ENCODE measurements at regions not wholly inside any gene's neighbourhood (a gene's known extent, or its start where the extent isn't known, plus 50 kb on each side); places are given as distances from the start of the nearest gene placed in this dataset.

DNA sequence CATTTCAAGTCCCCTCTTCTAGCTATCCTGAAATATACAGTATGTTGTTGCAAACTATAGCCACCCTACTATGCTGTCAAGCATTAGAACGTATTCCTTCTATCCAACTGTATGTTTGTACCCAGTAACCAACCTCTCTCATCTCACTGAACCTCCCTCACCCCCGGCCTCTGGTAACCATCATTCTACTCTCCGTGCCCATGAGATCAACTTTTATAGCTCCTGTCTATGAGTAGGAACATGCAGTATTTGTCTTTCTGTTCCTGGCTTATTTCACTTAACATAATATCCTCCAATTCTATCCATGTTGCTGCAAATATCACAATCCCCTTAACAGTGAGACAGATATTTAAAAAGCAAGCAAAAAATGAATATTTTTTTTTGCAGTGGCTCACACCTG lies 196.9 kb downstream of the PAX1 start:
- H3K4me1 ChIP-seq (ENCODE audit: insufficient read depth, low read length): no peaks in the 10 kb centered on the region
- H3K36me3 ChIP-seq (replicated peaks in 1 of 2; ENCODE audit: control insufficient read depth in 1 of 2, insufficient read depth in 2 of 2, low read length in 2 of 2): no peaks in the 10 kb centered on the region
- no peak overlapping the region for H3K4me2 ChIP-seq (ENCODE audit: low read depth, low read length)
- no peak overlapping the region for H3K9ac ChIP-seq (ENCODE audit: insufficient read depth, low read depth, low read length)
- H3K9me3 ChIP-seq (ENCODE audit: low read length): no peaks in the 10 kb centered on the region
- ATAC-seq (no peak), FAIRE-seq (no peak), DNase-seq (ENCODE audit: low spot score) (no peak)
- intact Hi-C loops (cut with micrococcal nuclease; ENCODE audit: unreplicated experiment) (no loop called here), in situ Hi-C loops (cut with HindIII; ENCODE audit: extremely low pct_ligation_motif_present, low pct_unique_long_range_greater_than_20kb) (no loop called here)
- no peak overlapping the region for H3K27ac ChIP-seq (ENCODE audit: extremely low read length, insufficient read depth, low read length)
- no peak overlapping the region for H2AFZ ChIP-seq (ENCODE audit: low read length)
- TF ChIP-seq ZFY (CRISPR knock-in tag; IDR thresholded peaks at IDR 0.05) (no peak), IRF9 (CRISPR knock-in tag; IDR thresholded peaks at IDR 0.05; ENCODE audit: borderline replicate concordance) (no peak), KMT2A (CRISPR knock-in tag; IDR thresholded peaks at IDR 0.05) (no peak)
- H3K27me3 ChIP-seq (ENCODE audit: control insufficient read depth in 1 of 2, insufficient read depth in 2 of 2, low read length in 2 of 2): no peaks in the 10 kb centered on the region; a peak in 1 of 5 replicates
- no peaks in the 10 kb centered on the region for H4K20me1 ChIP-seq (ENCODE audit: insufficient read depth, low read length)
- H3K79me2 ChIP-seq (ENCODE audit: insufficient read depth, low read length): no peaks in the 10 kb centered on the region
- WGBS (ENCODE audit: low lambda C conversion rate): 3% methylated on average over 3 of the region's 3 CpGs
- POLR2A ChIA-PET: no interaction called here
- CTCF ChIA-PET (ENCODE audit: low intra/inter-chr PET ratio, low total read pairs): no interaction called here
- H3K4me3 ChIP-seq (replicated peaks in 1 of 3; ENCODE audit: insufficient read depth in 1 of 3, low read depth in 2 of 3, low read length in 3 of 3): no peak overlapping the region
- no TSS peak for BruUV-seq (replicated peaks)

DNA sequence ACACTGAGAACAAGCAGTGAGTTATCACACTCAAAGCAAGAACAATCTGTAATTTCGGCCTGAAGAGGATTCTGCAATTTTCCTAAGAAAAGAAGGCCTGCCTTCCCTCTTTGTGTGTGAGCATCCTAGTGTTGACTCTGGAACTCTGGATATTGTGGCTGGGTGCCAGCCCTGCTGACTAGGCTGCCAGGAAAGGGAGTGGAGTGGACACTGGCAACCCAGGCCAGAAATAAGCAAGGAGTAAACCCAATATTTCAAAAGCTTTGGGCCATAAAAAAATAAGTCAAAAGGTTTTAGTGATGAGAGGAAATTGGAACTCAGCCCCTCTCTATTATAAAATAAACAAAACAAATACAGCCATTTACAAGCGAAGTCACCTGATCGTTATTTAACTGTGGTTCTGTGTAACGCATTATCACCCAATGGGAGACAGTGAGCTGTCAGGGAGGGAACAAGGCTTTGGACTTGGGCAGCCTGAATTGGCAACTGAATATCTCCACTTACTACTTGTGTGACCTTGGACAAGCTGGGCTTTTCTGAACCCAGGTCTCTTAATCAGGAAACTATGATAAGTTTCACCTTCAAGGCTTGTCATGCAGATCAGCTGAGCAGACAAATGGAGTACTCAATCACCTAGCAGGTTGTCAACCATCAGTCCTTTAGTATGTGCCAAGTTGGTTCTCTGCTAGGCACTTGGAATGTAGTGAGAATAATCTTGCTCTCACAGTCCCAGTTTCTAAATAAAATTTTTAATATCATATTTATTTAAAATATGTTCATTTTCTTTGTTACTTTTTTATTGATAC lies 196.2 kb downstream of the PAX1 start:
- WGBS (ENCODE audit: low lambda C conversion rate): 11% methylated on average over 4 of the region's 4 CpGs
- H3K4me1 ChIP-seq (ENCODE audit: insufficient read depth, low read length): no peaks in the 10 kb centered on the region
- no peak overlapping the region for H3K27ac ChIP-seq (ENCODE audit: extremely low read length, insufficient read depth, low read length)
- H3K4me2 ChIP-seq (ENCODE audit: low read depth, low read length): no peak overlapping the region
- no TSS peak for BruUV-seq (replicated peaks)
- no peaks in the 10 kb centered on the region for H3K79me2 ChIP-seq (ENCODE audit: insufficient read depth, low read length)
- H3K27me3 ChIP-seq (ENCODE audit: control insufficient read depth in 1 of 2, insufficient read depth in 2 of 2, low read length in 2 of 2): no peaks in the 10 kb centered on the region; a peak in 1 of 5 replicates
- ChIA-PET POLR2A (no interaction called here), CTCF (ENCODE audit: low intra/inter-chr PET ratio, low total read pairs) (no interaction called here)
- in situ Hi-C loops (cut with HindIII; ENCODE audit: extremely low pct_ligation_motif_present, low pct_unique_long_range_greater_than_20kb) (no loop called here), intact Hi-C loops (cut with micrococcal nuclease; ENCODE audit: unreplicated experiment) (no loop called here)
- DNase-seq (ENCODE audit: low spot score): no peak
- H2AFZ ChIP-seq (ENCODE audit: low read length): no peak overlapping the region
- no peak for ATAC-seq
- no peaks in the 10 kb centered on the region for H3K36me3 ChIP-seq (replicated peaks in 1 of 2; ENCODE audit: control insufficient read depth in 1 of 2, insufficient read depth in 2 of 2, low read length in 2 of 2)
- FAIRE-seq: no peak
- no peak overlapping the region for H3K9ac ChIP-seq (ENCODE audit: insufficient read depth, low read depth, low read length)
- H3K4me3 ChIP-seq (replicated peaks in 1 of 3; ENCODE audit: insufficient read depth in 1 of 3, low read depth in 2 of 3, low read length in 3 of 3): no peak overlapping the region
- no peaks in the 10 kb centered on the region for H3K9me3 ChIP-seq (ENCODE audit: low read length)
- no peaks in the 10 kb centered on the region for H4K20me1 ChIP-seq (ENCODE audit: insufficient read depth, low read length)
- no peak for TF ChIP-seq KDM1A (CRISPR knock-in tag; IDR thresholded peaks at IDR 0.05)
- no peak for TF ChIP-seq CERS6 (CRISPR knock-in tag; IDR thresholded peaks at IDR 0.05)
- no peak for TF ChIP-seq ADNP (CRISPR knock-in tag; IDR thresholded peaks at IDR 0.05)
- no peak for TF ChIP-seq ZNF878 (CRISPR knock-in tag; IDR thresholded peaks at IDR 0.05)
- TF ChIP-seq CCAR2 (optimal IDR thresholded peaks at IDR 0.05; ENCODE audit: low read depth, low read length): no peak
- no peak for TF ChIP-seq ZNF207 (IDR thresholded peaks at IDR 0.05; ENCODE audit: borderline replicate concordance)
- no peak for TF ChIP-seq KDM6A (CRISPR knock-in tag; IDR thresholded peaks at IDR 0.05; ENCODE audit: low read depth)
- TF ChIP-seq ZNF10 (CRISPR knock-in tag; IDR thresholded peaks at IDR 0.05; ENCODE audit: borderline replicate concordance, low read depth): no peak
- no peak for TF ChIP-seq HNRNPUL1 (IDR thresholded peaks at IDR 0.05; ENCODE audit: low read depth, low read length)
- TF ChIP-seq ZNF740 (CRISPR knock-in tag; IDR thresholded peaks at IDR 0.05): no peak
- TF ChIP-seq RAD21 (CRISPR knock-in tag; IDR thresholded peaks at IDR 0.05): no peak
- TF ChIP-seq ZNF572 (CRISPR knock-in tag; IDR thresholded peaks at IDR 0.05): no peak
- TF ChIP-seq, protein P1, sequence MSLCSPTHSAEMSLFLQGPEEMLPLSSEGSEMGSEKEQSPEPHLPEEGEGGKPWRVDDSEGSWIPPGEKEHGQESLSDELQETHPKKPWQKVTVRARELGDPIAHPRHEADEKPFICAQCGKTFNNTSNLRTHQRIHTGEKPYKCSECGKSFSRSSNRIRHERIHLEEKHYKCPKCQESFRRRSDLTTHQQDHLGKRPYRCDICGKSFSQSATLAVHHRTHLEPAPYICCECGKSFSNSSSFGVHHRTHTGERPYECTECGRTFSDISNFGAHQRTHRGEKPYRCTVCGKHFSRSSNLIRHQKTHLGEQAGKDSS (CRISPR knock-in tag; IDR thresholded peaks at IDR 0.05; ENCODE audit: borderline replicate concordance, low read depth): no peak
- TF ChIP-seq FOXJ3 (CRISPR knock-in tag; IDR thresholded peaks at IDR 0.05; ENCODE audit: borderline replicate concordance): no peak

All from HepG2 (cell line).